Epithelial cell of esophagus (primary cell): ENCODE measurements at regions not wholly inside any gene's neighbourhood (a gene's known extent, or its start where the extent isn't known, plus 50 kb on each side); places are given as distances from the start of the nearest gene placed in this dataset.
A peak's percentile ranks its signal among the peaks of the same experiment; 100 is the strongest.

Experiments used
- DNase-seq: peaks from one replicate; pipeline ENCODE4 v3.0.0; 2010; ENCODE audit warnings: low read depth
- H3K4me3 ChIP-seq: 2 replicates; pipeline ENCODE4 v1.5.1; 2011; ENCODE audit warnings: mild to moderate bottlenecking, low read length, control low read depth
- CTCF ChIP-seq: IDR thresholded peaks from 2 replicates; pipeline ENCODE4 v1.5.1; 2011; ENCODE audit warnings: low read depth, mild to moderate bottlenecking, low read length, control low read depth, inconsistent platforms; ENCODE audit not compliant: insufficient read depth; ENCODE audit errors: missing control alignments

DNA sequence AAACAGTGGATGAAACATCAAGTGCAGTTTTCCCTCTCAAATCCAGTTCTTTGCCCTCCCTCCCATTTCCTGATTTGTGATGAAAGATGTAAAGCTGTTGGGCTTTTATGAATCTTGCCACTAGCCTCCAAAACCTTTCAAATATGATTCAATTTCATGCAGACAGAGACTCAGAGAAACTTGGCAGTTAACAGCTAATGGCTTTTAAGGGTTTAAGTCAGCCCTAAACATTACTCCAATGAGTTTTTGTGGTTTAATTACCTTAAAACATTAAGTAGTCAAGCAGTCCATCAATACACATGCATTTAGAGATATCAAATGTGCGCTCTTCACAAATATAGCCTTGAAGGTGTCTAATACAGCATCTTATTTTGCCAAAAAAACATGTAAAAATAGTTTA, 1594.0 kb upstream of the GOT2 start:
- TF ChIP-seq CTCF = no peak
- no peak for DNase-seq
- H3K4me3 ChIP-seq = no peak overlapping the region

GRCh38 chr16:60318486-60318885, 1584.4 kb upstream of the GOT2 start:
- H3K4me3 ChIP-seq = no peak overlapping the region
- peak; percentile 6 for DNase-seq
- TF ChIP-seq CTCF = no peak

- DNase-seq = no peak
- H3K4me3 ChIP-seq = no peak overlapping the region
- TF ChIP-seq CTCF = no peak
Measured at GRCh38 chr16:60310846-60311445, 1576.8 kb upstream of the GOT2 start.

DNA sequence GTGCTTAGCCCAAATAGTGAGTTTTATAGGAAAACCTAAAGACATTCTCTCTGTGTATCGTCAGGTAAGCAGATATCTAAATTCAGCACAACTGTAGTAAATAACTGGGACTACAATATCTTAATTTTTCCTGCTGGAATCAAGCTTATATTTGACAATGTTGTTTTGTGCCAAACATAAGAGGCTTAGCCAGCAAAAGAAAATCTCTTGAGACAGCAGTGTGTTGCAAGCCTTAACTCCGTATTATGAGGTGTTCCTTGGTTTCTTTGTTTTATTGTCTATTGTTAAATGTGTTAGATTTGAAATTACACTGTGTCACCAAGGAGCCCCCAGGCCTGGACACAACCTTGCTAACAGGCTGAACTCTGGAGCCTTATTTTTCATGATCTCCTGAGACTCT, 1570.6 kb upstream of the GOT2 start:
- TF ChIP-seq CTCF = no peak
- no peak for DNase-seq
- H3K4me3 ChIP-seq = no peak overlapping the region

- no peak for TF ChIP-seq CTCF
- no peak overlapping the region for H3K4me3 ChIP-seq
- DNase-seq = no peak
Measured at GRCh38 chr16:60304066-60304465, 1570.0 kb upstream of the GOT2 start.

GRCh38 chr16:60302676-60303075, 1568.6 kb upstream of the GOT2 start:
- no peak for DNase-seq
- H3K4me3 ChIP-seq = no peak overlapping the region
- TF ChIP-seq CTCF = no peak

DNA sequence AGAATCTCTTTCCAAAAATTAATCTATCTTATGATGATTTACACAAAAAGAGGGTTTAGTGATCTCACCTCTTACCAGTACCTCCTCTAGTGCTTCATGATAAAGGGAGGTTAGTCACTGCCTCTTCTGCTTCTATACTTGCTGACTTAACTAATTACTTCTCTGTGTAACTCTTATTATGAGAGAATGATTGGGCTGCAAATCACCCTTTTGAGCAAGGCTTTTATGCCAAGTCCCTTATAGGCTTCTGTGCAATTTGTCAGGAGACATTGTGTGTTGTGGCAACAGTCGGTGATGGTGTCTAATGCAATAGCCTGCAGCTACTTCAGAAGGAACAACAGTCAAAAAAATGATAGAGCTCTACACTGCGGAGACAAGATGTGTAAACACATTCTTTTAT, 1568.1 kb upstream of the GOT2 start:
- H3K4me3 ChIP-seq = no peak overlapping the region
- TF ChIP-seq CTCF = no peak
- peak; percentile 2 for DNase-seq
